Ascending aorta (tissue), 2 donors: ENCODE measurements at regions not wholly inside any gene's neighbourhood (a gene's known extent, or its start where the extent isn't known, plus 50 kb on each side); places are given as distances from the start of the nearest gene placed in this dataset.

Experiments
- DNase-seq, 2 donors: peaks; one replicate each; pipeline ENCODE4 v3.0.0-alpha.2; 2019; ENCODE audit warnings: low spot score in 2 of 2
- H3K27ac ChIP-seq, 2 donors: fragments of 200-600 bp; sonication (generic); one replicate each; pipeline ENCODE4 v1.5.1; 2016 to 2017; ENCODE audit warnings: mild to moderate bottlenecking in 1 of 2
- H3K27me3 ChIP-seq: fragments of 200-600 bp; sonication (generic); one replicate; pipeline ENCODE4 v1.5.1; 2017
- H3K36me3 ChIP-seq, 2 donors: fragments of 200-600 bp; sonication (generic); one replicate each; pipeline ENCODE4 v1.5.1; 2016
- H3K4me1 ChIP-seq, 2 donors: fragments of 200-600 bp; sonication (generic); one replicate each; pipeline ENCODE4 v1.5.1; 2016 to 2017; ENCODE audit warnings: mild to moderate bottlenecking in 1 of 2
- H3K4me3 ChIP-seq, 2 donors: fragments of 200-600 bp; sonication (generic); one replicate each; pipeline ENCODE4 v1.5.1; 2016 to 2017; ENCODE audit warnings: mild to moderate bottlenecking in 1 of 2
- H3K9me3 ChIP-seq, 2 donors: fragments of 200-600 bp; sonication (generic); one replicate each; pipeline ENCODE4 v1.5.1; 2016
- intact Hi-C: fragments of 100-400 bp; cut with DNase I; formaldehyde crosslinking; loops from one replicate; pipeline ENCODE4 v1.15.1; 2023
- TF ChIP-seq, protein P1 (sequence below), 3 experiments: fragments of 200-600 bp in 2 of 3; fragments of 450-650 bp in 1 of 3; sonication (generic) in 2 of 3; IDR thresholded peaks; one replicate each; pipeline ENCODE4 v1.5.1; 2016 to 2019; ENCODE audit warnings: antibody characterized with exemption in 3 of 3, mild to moderate bottlenecking in 1 of 3, moderate library complexity in 1 of 3

DNA sequence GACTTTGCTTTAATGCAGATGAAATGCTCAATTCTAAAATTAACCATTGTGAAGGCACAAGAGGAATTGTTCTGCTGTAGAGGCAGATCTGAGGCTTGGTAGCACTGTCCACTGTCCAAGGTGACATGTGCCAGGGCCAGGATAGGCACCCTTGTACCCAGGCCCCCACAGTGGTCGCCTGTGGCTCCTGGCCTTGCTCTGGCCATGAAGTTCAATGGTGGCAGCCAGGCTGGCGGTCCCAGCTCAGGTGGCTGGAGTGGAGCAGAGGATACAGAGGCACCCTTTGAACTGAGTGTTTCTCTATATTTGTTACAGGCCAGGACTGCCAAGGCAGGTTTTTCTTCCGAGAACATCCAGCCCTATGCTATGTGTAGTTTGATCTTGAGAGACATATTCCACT lies 102.6 kb downstream of the PTGS2 start:
- TF ChIP-seq, protein P1, sequence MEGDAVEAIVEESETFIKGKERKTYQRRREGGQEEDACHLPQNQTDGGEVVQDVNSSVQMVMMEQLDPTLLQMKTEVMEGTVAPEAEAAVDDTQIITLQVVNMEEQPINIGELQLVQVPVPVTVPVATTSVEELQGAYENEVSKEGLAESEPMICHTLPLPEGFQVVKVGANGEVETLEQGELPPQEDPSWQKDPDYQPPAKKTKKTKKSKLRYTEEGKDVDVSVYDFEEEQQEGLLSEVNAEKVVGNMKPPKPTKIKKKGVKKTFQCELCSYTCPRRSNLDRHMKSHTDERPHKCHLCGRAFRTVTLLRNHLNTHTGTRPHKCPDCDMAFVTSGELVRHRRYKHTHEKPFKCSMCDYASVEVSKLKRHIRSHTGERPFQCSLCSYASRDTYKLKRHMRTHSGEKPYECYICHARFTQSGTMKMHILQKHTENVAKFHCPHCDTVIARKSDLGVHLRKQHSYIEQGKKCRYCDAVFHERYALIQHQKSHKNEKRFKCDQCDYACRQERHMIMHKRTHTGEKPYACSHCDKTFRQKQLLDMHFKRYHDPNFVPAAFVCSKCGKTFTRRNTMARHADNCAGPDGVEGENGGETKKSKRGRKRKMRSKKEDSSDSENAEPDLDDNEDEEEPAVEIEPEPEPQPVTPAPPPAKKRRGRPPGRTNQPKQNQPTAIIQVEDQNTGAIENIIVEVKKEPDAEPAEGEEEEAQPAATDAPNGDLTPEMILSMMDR (IDR thresholded peaks at IDR 0.05) = no peak
- intact Hi-C loops = no loop called here
- Histone ChIP-seq H3K9me3 (no peaks in the 10 kb centered on the region), H3K27me3 (no peaks in the 10 kb centered on the region), H3K27ac (no peak overlapping the region), H3K4me3 (no peak overlapping the region), H3K4me1 (no peaks in the 10 kb centered on the region), H3K36me3 (no peaks in the 10 kb centered on the region)
- DNase-seq = no peak

DNA sequence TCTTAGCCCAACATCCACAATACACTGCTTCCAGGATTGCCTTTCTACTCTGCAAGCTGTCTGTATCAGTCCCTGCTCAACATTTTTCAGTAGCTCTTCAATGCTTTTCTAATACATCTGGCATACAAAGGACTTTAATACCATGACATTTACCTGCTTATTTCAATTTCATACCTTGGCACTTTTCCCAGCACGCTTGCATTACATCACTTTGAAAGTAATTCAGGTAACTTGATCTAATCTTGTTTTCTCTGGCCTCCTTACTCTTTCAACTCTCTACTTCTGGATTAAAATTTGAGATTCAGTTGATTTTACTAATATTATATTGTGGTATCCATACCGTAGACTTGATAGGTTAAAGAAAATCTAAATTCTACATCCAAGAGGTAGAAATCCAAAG lies 103.0 kb downstream of the PTGS2 start:
- TF ChIP-seq, protein P1 (IDR thresholded peaks at IDR 0.05) = no peak
- Histone ChIP-seq H3K4me1 (no peaks in the 10 kb centered on the region), H3K27ac (no peak overlapping the region), H3K9me3 (no peaks in the 10 kb centered on the region), H3K4me3 (no peak overlapping the region), H3K27me3 (no peaks in the 10 kb centered on the region), H3K36me3 (no peaks in the 10 kb centered on the region)
- intact Hi-C loops = no loop called here
- DNase-seq = no peak

DNA sequence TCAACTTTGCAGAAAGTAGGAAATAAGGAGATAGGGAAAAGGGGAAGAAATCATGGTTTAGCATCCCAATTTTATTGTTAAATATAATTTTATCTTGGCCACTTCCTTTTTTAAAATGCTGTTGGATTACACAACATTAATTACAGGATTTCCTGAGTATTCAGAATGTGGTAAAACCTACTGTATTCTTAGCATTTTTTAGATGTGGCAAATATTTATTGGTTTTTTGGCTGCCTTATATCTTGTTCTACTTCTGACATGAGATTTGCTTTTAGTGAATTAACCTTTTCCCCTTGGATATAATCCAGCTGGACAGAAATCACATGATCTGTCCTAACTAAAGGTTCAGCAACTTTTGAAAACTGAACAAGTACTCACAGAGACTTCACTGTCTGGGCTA lies 104.9 kb downstream of the PTGS2 start:
- no peaks in the 10 kb centered on the region for H3K36me3 ChIP-seq
- H3K4me1 ChIP-seq = no peaks in the 10 kb centered on the region
- TF ChIP-seq, protein P1 (IDR thresholded peaks at IDR 0.05) = no peak
- no peak for DNase-seq
- no peaks in the 10 kb centered on the region for H3K27me3 ChIP-seq
- intact Hi-C loops = no loop called here
- H3K9me3 ChIP-seq = no peaks in the 10 kb centered on the region
- H3K27ac ChIP-seq = no peak overlapping the region
- H3K4me3 ChIP-seq = no peak overlapping the region

DNA sequence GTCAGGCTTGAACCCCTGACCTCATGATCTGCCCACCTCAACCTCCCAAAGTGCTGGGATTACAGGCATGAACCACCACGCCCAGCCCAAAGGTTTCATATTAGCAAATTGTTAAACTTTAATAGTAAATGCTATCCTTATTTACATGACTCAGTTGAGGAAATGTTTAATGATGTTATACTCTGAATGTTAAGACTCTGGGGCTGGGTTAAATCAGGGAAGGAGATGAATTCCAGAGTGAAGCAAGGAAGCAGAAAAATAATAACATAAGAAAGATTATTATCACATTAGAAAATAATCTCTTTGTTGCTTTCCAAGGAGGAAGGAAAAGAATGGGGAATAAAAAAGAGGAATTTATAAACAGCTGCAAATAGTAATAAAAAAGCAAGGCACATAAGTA lies 105.3 kb downstream of the PTGS2 start:
- Histone ChIP-seq H3K4me1 (no peaks in the 10 kb centered on the region), H3K27ac (no peak overlapping the region), H3K27me3 (no peaks in the 10 kb centered on the region), H3K9me3 (no peaks in the 10 kb centered on the region), H3K36me3 (no peaks in the 10 kb centered on the region), H3K4me3 (no peak overlapping the region)
- TF ChIP-seq, protein P1 (IDR thresholded peaks at IDR 0.05) = no peak
- DNase-seq = no peak
- intact Hi-C loops = no loop called here

DNA sequence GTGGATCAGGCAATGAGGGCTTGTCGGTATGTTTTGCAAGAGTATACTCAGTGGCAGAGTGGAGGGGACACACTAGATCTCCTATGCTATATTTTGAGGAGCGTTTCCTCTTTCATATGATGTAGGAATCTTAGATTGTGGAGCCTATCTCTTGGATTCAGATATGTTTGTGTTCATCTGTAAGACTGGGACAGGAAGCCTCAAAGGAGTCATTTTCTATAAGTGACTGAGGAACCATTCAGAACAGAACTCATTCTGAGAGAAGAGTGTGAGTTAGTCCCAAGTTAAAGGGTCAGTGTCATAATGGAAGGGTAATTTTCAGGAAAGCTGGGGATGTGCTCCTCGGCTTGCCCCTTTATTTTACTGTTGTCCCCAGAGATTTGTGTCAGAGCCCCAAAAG lies 107.7 kb downstream of the PTGS2 start:
- Histone ChIP-seq H3K9me3 (no peaks in the 10 kb centered on the region), H3K4me3 (no peak overlapping the region), H3K27ac (no peak overlapping the region), H3K27me3 (no peaks in the 10 kb centered on the region), H3K4me1 (no peaks in the 10 kb centered on the region), H3K36me3 (no peaks in the 10 kb centered on the region)
- TF ChIP-seq, protein P1 (IDR thresholded peaks at IDR 0.05) = no peak
- no peak for DNase-seq
- intact Hi-C loops = no loop called here

DNA sequence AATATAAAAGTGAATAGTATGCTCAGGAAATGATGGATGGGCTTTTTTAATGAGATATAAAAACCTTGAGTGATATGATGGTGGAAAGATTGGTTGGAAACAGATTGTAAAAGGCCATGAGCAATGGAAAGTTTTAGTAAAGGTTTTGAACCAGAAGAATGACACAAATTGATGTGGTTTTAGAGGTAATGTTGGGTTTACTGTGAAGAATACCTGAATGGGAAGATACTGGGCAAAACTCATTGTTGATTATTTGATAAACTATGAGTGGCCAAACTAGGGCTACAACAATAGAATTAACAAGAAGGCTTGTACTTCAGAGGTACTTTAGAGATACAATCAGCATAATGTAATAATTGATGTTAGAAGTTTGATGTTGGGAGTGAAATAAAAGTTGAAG lies 108.5 kb downstream of the PTGS2 start:
- Histone ChIP-seq H3K36me3 (no peaks in the 10 kb centered on the region), H3K9me3 (no peaks in the 10 kb centered on the region), H3K4me1 (no peaks in the 10 kb centered on the region), H3K4me3 (no peak overlapping the region), H3K27me3 (no peaks in the 10 kb centered on the region), H3K27ac (no peak overlapping the region)
- DNase-seq = no peak
- intact Hi-C loops = no loop called here
- TF ChIP-seq, protein P1 (IDR thresholded peaks at IDR 0.05) = no peak
